CD4-positive, alpha-beta T cell (primary cell): ENCODE measurements at regions not wholly inside any gene's neighbourhood (a gene's known extent, or its start where the extent isn't known, plus 50 kb on each side); places are given as distances from the start of the nearest gene placed in this dataset.

ENCODE experiments used
- ATAC-seq: fragments of 200-7000 bp; cut with Tn5 transposase; one replicate; pipeline ENCODE4 v1.10.0; 2022; ENCODE audit warnings: mild to moderate bottlenecking; ENCODE audit not compliant: poor library complexity
- CTCF ChIA-PET: fragments of 350-600 bp; sonication (Branson Sonifier 250); formaldehyde crosslinking; loops from one replicate; lab custom pipeline; 2021; ENCODE audit warnings: antibody characterized with exemption, inconsistent platforms; lab: Charles Lee
- POLR2A ChIA-PET: fragments of 350-600 bp; sonication (Branson Sonifier 250); formaldehyde crosslinking; loops from one replicate; lab custom pipeline; 2021; ENCODE audit warnings: antibody characterized with exemption, inconsistent platforms; lab: Charles Lee
- DNase-seq, 14 experiments: peaks; one replicate each; pipeline ENCODE4 v3.0.0-alpha.2; 2013 to 2020; ENCODE audit warnings: mixed read lengths in 2 of 14
- H3K27ac ChIP-seq, 2 donors: one replicate each; pipeline versions ENCODE4 v1.5.1 to v1.7.0; 2013; ENCODE audit warnings: low read length in 2 of 2, low read depth in 1 of 2, mild to moderate bottlenecking in 1 of 2
- H3K27me3 ChIP-seq, 2 experiments: 1 replicate in 1 of 2; 2 replicates in 1 of 2; pipeline versions ENCODE4 v1.6.1 to v1.7.0; 2013; ENCODE audit warnings: low read length in 2 of 2, control low read depth in 1 of 2, mild to moderate bottlenecking in 1 of 2, moderate library complexity in 1 of 2; ENCODE audit not compliant: insufficient read depth in 2 of 2, control insufficient read depth in 1 of 2
- H3K36me3 ChIP-seq: one replicate; pipeline ENCODE4 v1.6.1; 2013; ENCODE audit warnings: low read length, control low read depth; ENCODE audit not compliant: insufficient read depth
- H3K4me1 ChIP-seq: one replicate; pipeline ENCODE4 v1.6.1; 2013; ENCODE audit warnings: low read length, control low read depth; ENCODE audit not compliant: insufficient read depth
- H3K4me3 ChIP-seq: one replicate; pipeline ENCODE4 v1.5.1; 2013; ENCODE audit warnings: mild to moderate bottlenecking, low read length, moderate library complexity
- H3K9me3 ChIP-seq, 2 experiments: 1 replicate in 1 of 2; 2 replicates in 1 of 2; pipeline versions ENCODE4 v1.6.1 to v1.7.0; 2013; ENCODE audit warnings: low read length in 2 of 2, mild to moderate bottlenecking in 2 of 2, control low read depth in 1 of 2, moderate library complexity in 1 of 2; ENCODE audit not compliant: control insufficient read depth in 1 of 2, insufficient read depth in 1 of 2
- H3K27ac Mint-ChIP-seq: one replicate; pipeline ENCODE4 v1.8.0; 2020; ENCODE audit warnings: mixed read lengths
- H3K27me3 Mint-ChIP-seq: one replicate; pipeline ENCODE4 v1.8.0; 2021; ENCODE audit warnings: mixed read lengths
- H3K36me3 Mint-ChIP-seq: one replicate; pipeline ENCODE4 v1.8.0; 2021; ENCODE audit warnings: low read depth, mixed read lengths
- H3K4me1 Mint-ChIP-seq: one replicate; pipeline ENCODE4 v1.8.0; 2021; ENCODE audit warnings: low read depth, mixed read lengths
- H3K4me3 Mint-ChIP-seq: one replicate; pipeline ENCODE4 v1.8.0; 2020; ENCODE audit warnings: mild to moderate bottlenecking, mixed read lengths
- H3K9me3 Mint-ChIP-seq: one replicate; pipeline ENCODE4 v1.8.0; 2020; ENCODE audit warnings: mixed read lengths
- intact Hi-C, 2 experiments: fragments of 100-400 bp; cut with DNase I in 1 of 2; cut with micrococcal nuclease in 1 of 2; formaldehyde crosslinking; loops; one replicate each; pipeline versions ENCODE4 v1.15.1 to v1.9.0; 2023 to 2025; cut with DNase I, micrococcal nuclease
- TF ChIP-seq, protein P1 (sequence below): fragments of 200-600 bp; IDR thresholded peaks from one replicate; pipeline ENCODE4 v1.8.0; 2022; ENCODE audit warnings: antibody characterized with exemption, mild to moderate bottlenecking

DNA sequence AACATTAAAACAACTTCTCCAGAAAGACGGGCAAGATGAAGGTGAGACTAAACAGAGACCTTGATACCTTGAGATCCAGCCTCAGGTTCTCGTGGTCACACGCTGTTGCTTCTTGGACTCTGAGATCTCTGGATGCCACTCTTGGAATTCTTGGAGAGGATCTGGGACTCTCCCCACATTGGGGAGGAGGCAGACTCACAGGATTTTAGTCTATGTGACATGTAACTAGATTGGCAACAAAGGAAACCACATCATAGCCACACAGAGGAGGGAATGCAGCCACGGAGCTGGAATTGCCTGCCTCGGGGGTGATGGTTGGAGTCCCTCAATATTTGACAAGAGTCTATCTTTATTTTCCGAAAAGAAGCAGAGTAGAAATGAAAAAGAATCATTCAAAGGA lies 78.8 kb upstream of the IGFBP5 start:
- TF ChIP-seq, protein P1, sequence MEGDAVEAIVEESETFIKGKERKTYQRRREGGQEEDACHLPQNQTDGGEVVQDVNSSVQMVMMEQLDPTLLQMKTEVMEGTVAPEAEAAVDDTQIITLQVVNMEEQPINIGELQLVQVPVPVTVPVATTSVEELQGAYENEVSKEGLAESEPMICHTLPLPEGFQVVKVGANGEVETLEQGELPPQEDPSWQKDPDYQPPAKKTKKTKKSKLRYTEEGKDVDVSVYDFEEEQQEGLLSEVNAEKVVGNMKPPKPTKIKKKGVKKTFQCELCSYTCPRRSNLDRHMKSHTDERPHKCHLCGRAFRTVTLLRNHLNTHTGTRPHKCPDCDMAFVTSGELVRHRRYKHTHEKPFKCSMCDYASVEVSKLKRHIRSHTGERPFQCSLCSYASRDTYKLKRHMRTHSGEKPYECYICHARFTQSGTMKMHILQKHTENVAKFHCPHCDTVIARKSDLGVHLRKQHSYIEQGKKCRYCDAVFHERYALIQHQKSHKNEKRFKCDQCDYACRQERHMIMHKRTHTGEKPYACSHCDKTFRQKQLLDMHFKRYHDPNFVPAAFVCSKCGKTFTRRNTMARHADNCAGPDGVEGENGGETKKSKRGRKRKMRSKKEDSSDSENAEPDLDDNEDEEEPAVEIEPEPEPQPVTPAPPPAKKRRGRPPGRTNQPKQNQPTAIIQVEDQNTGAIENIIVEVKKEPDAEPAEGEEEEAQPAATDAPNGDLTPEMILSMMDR: no peak
- no peaks in the 10 kb centered on the region for H3K36me3 Mint-ChIP-seq
- intact Hi-C loops: no loop called here
- Histone ChIP-seq H3K4me3 (no peak overlapping the region), H3K36me3 (no peaks in the 10 kb centered on the region), H3K27me3 (peaks cover 0 to 6% of the 10 kb centered on the region in 2 experiments), H3K9me3 (no peaks in the 10 kb centered on the region), H3K27ac (no peak overlapping the region), H3K4me1 (no peaks in the 10 kb centered on the region)
- no peak overlapping the region for H3K27ac Mint-ChIP-seq
- no peaks in the 10 kb centered on the region for H3K4me1 Mint-ChIP-seq
- H3K4me3 Mint-ChIP-seq: no peak overlapping the region
- ATAC-seq: no peak
- ChIA-PET POLR2A (interaction anchor here (0.6 kb wide), 1 partner anchor 52 kb away, joined by 3 read pairs; no protein-coding TSS in a partner anchor), CTCF (no interaction called here)
- peaks cover 2% of the 10 kb centered on the region for H3K9me3 Mint-ChIP-seq
- H3K27me3 Mint-ChIP-seq: no peaks in the 10 kb centered on the region
- DNase-seq: no peak

DNA sequence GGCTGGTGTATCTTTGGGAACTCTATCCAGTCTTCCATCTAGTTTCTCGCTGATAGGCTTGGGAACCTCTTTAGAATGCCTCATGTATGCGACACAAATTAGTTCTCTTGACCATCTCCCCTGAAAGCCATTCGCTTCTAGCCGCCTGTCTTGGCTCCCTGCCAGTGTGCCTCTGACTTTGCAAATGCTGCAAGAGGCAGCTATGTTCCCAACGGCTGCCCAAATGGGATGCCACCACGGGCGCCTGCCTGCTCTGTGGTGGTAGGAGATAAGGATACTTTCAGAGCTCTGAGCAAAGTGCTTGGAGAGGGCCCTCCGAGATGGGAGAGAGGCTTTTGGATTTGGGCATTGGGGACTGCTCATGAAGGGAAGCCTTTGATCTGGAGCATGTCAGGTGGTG lies 77.7 kb upstream of the IGFBP5 start:
- intact Hi-C loops: no loop called here
- Mint-ChIP-seq H3K9me3 (peaks cover 2% of the 10 kb centered on the region), H3K27ac (no peak overlapping the region), H3K4me1 (no peaks in the 10 kb centered on the region), H3K27me3 (no peaks in the 10 kb centered on the region), H3K36me3 (no peaks in the 10 kb centered on the region), H3K4me3 (no peak overlapping the region)
- H3K27ac ChIP-seq: no peak overlapping the region
- no peak for ATAC-seq
- H3K27me3 ChIP-seq: peaks cover 0 to 6% of the 10 kb centered on the region in 2 experiments
- ChIA-PET POLR2A (no interaction called here), CTCF (no interaction called here)
- H3K4me1 ChIP-seq: no peaks in the 10 kb centered on the region
- no peaks in the 10 kb centered on the region for H3K9me3 ChIP-seq
- TF ChIP-seq, protein P1: no peak
- H3K36me3 ChIP-seq: no peaks in the 10 kb centered on the region
- DNase-seq: no peak
- H3K4me3 ChIP-seq: no peak overlapping the region

DNA sequence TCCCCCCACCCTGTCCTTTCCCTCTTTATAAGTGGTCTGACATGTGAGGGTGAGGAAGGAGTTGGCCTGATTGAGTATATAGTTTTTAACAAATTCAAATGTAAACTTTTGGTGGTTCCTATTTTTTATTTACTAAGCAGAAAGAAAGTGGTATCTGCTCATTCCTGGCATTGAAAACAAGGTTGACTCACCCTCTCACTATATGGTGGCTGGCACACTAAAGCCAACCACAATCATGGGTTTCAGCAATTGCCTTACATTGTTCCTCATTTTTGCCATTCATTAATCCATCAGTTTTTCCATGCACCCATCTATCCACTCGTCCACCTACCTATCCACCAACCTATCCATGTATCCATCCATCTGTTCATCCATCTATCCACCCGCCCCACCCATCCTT lies 75.4 kb upstream of the IGFBP5 start:
- intact Hi-C loops: no loop called here
- ChIA-PET POLR2A (no interaction called here), CTCF (no interaction called here)
- ATAC-seq (no peak), DNase-seq (no peak)
- H3K27ac ChIP-seq: no peak overlapping the region
- H3K4me1 ChIP-seq: no peaks in the 10 kb centered on the region
- no peaks in the 10 kb centered on the region for H3K9me3 ChIP-seq
- H3K4me1 Mint-ChIP-seq: no peaks in the 10 kb centered on the region
- H3K4me3 Mint-ChIP-seq: no peak overlapping the region
- no peaks in the 10 kb centered on the region for H3K36me3 ChIP-seq
- H3K9me3 Mint-ChIP-seq: peaks cover 2% of the 10 kb centered on the region
- no peaks in the 10 kb centered on the region for H3K36me3 Mint-ChIP-seq
- TF ChIP-seq, protein P1: no peak
- H3K4me3 ChIP-seq: no peak overlapping the region
- H3K27me3 ChIP-seq: peaks cover 0 to 6% of the 10 kb centered on the region in 2 experiments
- H3K27me3 Mint-ChIP-seq: peaks cover 4% of the 10 kb centered on the region
- H3K27ac Mint-ChIP-seq: no peak overlapping the region
